Small intestine (tissue), 7 donors: ENCODE measurements at regions not wholly inside any gene's neighbourhood (a gene's known extent, or its start where the extent isn't known, plus 50 kb on each side); places are given as distances from the start of the nearest gene placed in this dataset.

Experiments used
- DNase-seq, 2 donors: peaks; one replicate each; pipeline versions ENCODE4 v3.0.0 to v3.0.0-alpha.2; 2013
- FAIRE-seq: peaks from 2 replicates; lab custom pipeline; 2012; peaks lifted over from hg19 to GRCh38; lab: Jason Lieb, UNC
- H3K27ac ChIP-seq, 3 donors: one replicate each; pipeline ENCODE4 v1.5.1; 2013; ENCODE audit warnings: low read length in 2 of 3, mild to moderate bottlenecking in 2 of 3, control low read depth in 1 of 3, inconsistent platforms in 1 of 3, low read depth in 1 of 3, moderate library complexity in 1 of 3
- H3K27me3 ChIP-seq, 3 donors: one replicate each; pipeline ENCODE4 v1.6.1; 2013; ENCODE audit warnings: low read length in 3 of 3, inconsistent platforms in 1 of 3; ENCODE audit not compliant: control insufficient read depth in 3 of 3, insufficient read depth in 3 of 3
- H3K36me3 ChIP-seq, 3 donors: one replicate each; pipeline ENCODE4 v1.6.1; 2013; ENCODE audit warnings: low read length in 3 of 3, inconsistent platforms in 1 of 3, low read depth in 1 of 3, mild to moderate bottlenecking in 1 of 3, moderate library complexity in 1 of 3; ENCODE audit not compliant: control insufficient read depth in 3 of 3, insufficient read depth in 2 of 3
- H3K4me1 ChIP-seq, 3 donors: one replicate each; pipeline ENCODE4 v1.6.1; 2013; ENCODE audit warnings: low read length in 2 of 3, inconsistent platforms in 1 of 3, low read depth in 1 of 3, mild to moderate bottlenecking in 1 of 3, moderate library complexity in 1 of 3; ENCODE audit not compliant: control insufficient read depth in 3 of 3, insufficient read depth in 2 of 3
- H3K4me3 ChIP-seq, 3 donors: one replicate each; pipeline ENCODE4 v1.5.1; 2013; ENCODE audit warnings: low read length in 3 of 3, control low read depth in 1 of 3, inconsistent platforms in 1 of 3, low read depth in 1 of 3, mild to moderate bottlenecking in 1 of 3, moderate library complexity in 1 of 3
- H3K9me3 ChIP-seq, 2 donors: one replicate each; pipeline ENCODE4 v1.6.1; 2013; ENCODE audit warnings: low read depth in 1 of 2, low read length in 1 of 2; ENCODE audit not compliant: control insufficient read depth in 2 of 2, insufficient read depth in 1 of 2
- WGBS, 3 donors: extraction: QIAGEN DNeasy Blood & Tissue Kit; methylation state at CpG; one replicate each; pipeline ENCODE4 v1.1.7; 2013; 5-methylcytosine and 5-hydroxymethylcytosine counted together
- donor health status: healthy with polysubstance abuse.
- donor health status: control.
- donor health status: control.
- donor health status: Bipolar disorder and iron deficiency.
- donor health status: healthy.

DNA sequence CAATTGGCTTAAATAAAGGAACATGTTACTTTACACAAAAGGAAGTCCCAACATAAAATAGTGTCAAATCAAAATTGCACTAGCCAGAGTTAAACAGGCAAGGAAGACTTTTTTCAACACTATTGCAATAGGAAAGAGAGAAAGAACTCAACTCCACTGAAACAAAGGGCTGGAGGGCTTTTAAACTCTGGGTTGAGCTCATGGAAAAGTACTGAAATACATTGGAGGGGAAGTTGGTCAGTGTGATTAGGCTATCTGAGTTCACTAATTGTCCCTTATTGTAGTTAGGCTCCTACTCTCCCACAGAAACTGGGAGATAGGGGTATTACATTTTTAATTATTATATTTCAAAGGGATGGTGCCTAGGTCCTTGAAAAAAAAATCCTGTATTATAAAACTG is 491.2 kb upstream of the LCORL start:
- Histone ChIP-seq H3K9me3 (no peaks in the 10 kb centered on the region), H3K4me3 (no peak overlapping the region), H3K4me1 (no peaks in the 10 kb centered on the region), H3K27ac (no peak overlapping the region), H3K36me3 (no peaks in the 10 kb centered on the region), H3K27me3 (no peaks in the 10 kb centered on the region)
- no peak for DNase-seq
- FAIRE-seq: no peak

DNA sequence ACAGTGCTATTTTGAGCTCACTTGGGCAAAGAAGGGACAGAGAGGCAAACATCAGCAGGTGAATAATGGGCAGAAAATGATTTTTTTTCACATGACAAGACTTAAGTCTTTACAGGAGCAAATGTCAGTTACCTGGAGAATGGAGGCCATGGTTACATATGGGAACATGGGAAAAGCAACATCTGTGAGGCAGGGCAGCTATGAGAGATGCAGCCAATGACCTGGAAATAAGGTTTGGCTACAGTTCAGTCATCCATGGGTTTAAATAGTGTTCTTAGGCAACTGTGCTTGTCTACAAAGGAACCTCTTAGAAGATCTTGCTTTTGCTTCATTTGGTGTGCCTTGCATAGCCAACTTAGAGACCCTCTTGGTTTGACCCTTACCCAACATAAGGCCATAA is 490.2 kb upstream of the LCORL start:
- Histone ChIP-seq H3K4me1 (no peaks in the 10 kb centered on the region), H3K9me3 (no peaks in the 10 kb centered on the region), H3K36me3 (no peaks in the 10 kb centered on the region), H3K4me3 (no peak overlapping the region), H3K27ac (no peak overlapping the region), H3K27me3 (no peaks in the 10 kb centered on the region)
- no peak for DNase-seq
- FAIRE-seq: no peak

DNA sequence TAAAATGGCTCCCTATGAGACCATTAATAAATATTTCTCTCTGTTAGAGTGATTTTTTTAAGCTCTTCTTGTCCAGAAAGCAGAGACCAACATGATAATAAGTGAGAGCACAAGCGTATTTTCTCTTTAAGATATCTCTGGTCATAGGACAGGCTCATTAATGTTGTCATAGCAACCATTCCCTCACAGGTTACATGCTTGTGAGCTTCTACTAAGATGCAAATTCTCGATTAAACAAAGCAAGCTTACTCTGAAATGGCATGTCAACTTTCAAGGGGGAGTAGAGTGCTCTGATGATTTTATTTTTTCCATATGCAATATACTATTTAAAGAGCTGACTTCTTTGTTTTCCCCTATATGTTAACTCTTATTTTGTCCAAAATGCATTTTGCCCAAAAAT is 487.2 kb upstream of the LCORL start:
- Histone ChIP-seq H3K27me3 (no peaks in the 10 kb centered on the region), H3K36me3 (no peaks in the 10 kb centered on the region), H3K4me3 (no peak overlapping the region), H3K4me1 (no peaks in the 10 kb centered on the region), H3K9me3 (no peaks in the 10 kb centered on the region), H3K27ac (no peak overlapping the region)
- WGBS, 3 donors: 26 to 42% (median 32%) methylated on average over 2 of the region's 2 CpGs
- no peak for FAIRE-seq
- DNase-seq: peak; percentile 3 to 52

DNA sequence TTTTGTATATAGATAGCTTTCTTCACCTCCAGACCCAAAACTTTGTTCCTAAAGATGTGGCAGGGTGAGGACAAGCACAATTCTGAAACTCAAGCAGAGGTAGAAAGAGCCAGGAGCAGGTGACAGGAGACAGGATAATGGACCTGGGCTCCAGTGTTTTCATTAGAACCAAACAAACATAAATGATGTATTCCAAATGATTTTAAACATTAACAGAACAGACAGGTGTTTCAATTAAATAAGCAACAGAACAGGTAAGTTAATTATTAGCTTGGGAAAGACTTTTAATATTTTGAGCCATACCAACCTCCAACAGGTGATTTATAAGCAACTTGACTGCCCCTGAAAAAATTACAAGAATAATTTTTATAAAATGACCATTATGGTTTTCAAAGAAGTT is 459.4 kb upstream of the LCORL start:
- Histone ChIP-seq H3K9me3 (peaks cover 0 to 20% of the 10 kb centered on the region in 2 donors), H3K4me3 (no peak overlapping the region), H3K4me1 (no peaks in the 10 kb centered on the region), H3K27ac (peak overlapping the region in 1 of 3 donors; percentile 28), H3K36me3 (no peaks in the 10 kb centered on the region), H3K27me3 (no peaks in the 10 kb centered on the region)
- FAIRE-seq: no peak
- peak; percentile 12 to 16 for DNase-seq

DNA sequence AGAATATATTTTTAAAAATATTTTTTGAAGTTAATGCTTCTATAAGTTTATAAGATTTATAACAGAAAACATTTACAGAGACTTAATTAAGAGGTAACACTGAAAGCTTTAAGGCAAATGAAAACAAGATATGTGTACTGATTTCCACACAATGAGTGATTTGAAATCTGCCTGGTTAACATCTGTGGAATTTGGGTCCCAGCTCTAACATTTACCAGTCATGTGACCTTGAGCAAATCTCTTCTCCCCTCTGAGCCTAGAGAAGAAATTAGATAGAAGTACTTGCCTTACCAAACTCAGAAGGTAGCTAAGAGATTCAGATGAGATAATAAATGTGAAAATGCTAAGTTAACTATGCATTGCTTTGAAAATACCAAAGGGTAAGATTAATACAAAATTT is 458.8 kb upstream of the LCORL start:
- no peak overlapping the region for H3K4me3 ChIP-seq
- no peak overlapping the region for H3K27ac ChIP-seq
- no peaks in the 10 kb centered on the region for H3K4me1 ChIP-seq
- no peaks in the 10 kb centered on the region for H3K27me3 ChIP-seq
- peaks cover 0 to 20% of the 10 kb centered on the region in 2 donors for H3K9me3 ChIP-seq
- H3K36me3 ChIP-seq: no peaks in the 10 kb centered on the region
- no peak for DNase-seq
- no peak for FAIRE-seq

DNA sequence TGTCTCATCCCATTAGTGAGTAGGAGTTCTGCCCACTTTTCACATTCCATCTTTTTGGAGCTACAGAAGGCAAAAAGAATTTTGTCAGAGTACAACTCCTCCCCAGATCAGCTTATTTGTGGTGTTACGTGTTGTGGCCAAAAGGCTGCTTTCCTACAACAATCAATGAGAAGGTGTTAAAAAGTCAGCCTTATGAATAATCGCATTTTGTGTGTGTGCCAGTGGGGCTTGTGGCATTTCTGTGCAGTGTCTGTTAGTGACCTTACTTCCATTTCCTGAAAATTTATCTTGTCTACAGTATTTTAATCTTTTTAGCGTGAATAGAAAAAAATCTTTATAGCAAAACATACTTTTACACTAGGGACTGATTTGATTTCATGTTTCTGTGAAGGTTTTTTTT is 458.3 kb upstream of the LCORL start:
- DNase-seq: no peak
- Histone ChIP-seq H3K4me3 (no peak overlapping the region), H3K9me3 (peaks cover 0 to 20% of the 10 kb centered on the region in 2 donors), H3K4me1 (no peaks in the 10 kb centered on the region), H3K27me3 (no peaks in the 10 kb centered on the region), H3K27ac (no peak overlapping the region), H3K36me3 (no peaks in the 10 kb centered on the region)
- FAIRE-seq: no peak
- 53 to 57% (median 56%) methylated on average over 3 of the region's 3 CpGs for WGBS, 3 donors

DNA sequence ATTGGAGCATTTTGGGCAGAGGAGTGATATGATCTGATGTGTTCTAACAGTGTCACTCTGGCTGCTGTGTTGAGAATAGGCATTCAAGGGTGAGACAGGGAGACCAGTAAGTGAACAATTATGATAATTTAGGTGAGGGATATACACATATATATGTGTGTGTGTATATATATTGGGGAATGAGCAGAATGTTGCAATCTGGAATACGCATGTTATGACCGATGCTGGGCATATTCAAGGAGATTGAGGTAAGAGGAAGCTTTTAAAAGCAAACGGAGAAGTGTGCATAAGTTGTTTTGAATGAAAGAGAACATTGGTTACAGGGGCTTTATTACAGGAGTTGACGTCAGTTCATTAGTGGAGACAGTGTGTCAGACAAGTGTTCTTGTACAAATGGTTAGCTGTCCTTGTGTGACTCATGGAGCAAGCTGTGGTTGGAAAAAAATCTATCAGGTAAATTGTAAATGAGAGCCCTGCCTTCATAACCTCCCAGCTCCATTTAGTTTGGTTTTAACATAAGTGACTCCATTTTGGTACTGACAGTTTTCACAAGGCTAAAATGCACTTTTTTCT is 442.5 kb upstream of the LCORL start:
- no peak for FAIRE-seq
- Histone ChIP-seq H3K27ac (no peak overlapping the region), H3K36me3 (no peaks in the 10 kb centered on the region), H3K4me1 (no peaks in the 10 kb centered on the region), H3K4me3 (no peak overlapping the region), H3K9me3 (peaks cover 0 to 6% of the 10 kb centered on the region in 2 donors), H3K27me3 (peaks cover 0 to 2% (median 0%) of the 10 kb centered on the region in 3 donors)
- no peak for DNase-seq
- 63 to 76% (median 70%) methylated on average over 4 of the region's 4 CpGs for WGBS, 3 donors

DNA sequence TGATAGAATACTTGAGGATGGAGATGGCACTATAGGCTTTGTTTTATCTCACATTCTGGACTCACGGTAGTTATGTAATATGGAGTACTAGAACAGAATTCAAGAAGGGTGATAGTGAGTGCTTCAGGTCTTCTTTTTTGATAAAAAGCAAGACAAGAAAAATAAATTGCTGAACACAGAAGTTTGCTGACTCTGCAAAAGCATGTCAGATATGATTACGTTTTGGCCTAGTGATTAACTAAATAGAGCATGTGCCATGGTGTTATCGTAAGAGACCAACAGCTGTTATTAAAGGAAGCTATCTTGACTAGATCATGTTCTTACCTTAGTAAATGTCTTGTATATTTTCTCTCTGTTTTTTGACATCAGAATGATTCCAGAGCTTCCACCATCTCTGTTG is 436.9 kb upstream of the LCORL start:
- Histone ChIP-seq H3K36me3 (no peaks in the 10 kb centered on the region), H3K9me3 (peaks cover 0 to 6% of the 10 kb centered on the region in 2 donors), H3K4me3 (no peak overlapping the region), H3K27ac (no peak overlapping the region), H3K4me1 (peaks cover 0 to 4% (median 3%) of the 10 kb centered on the region in 3 donors), H3K27me3 (no peaks in the 10 kb centered on the region)
- DNase-seq (no peak), FAIRE-seq (no peak)
- 89 to 93% (median 89%) methylated on average over 3 of the region's 3 CpGs for WGBS, 3 donors

DNA sequence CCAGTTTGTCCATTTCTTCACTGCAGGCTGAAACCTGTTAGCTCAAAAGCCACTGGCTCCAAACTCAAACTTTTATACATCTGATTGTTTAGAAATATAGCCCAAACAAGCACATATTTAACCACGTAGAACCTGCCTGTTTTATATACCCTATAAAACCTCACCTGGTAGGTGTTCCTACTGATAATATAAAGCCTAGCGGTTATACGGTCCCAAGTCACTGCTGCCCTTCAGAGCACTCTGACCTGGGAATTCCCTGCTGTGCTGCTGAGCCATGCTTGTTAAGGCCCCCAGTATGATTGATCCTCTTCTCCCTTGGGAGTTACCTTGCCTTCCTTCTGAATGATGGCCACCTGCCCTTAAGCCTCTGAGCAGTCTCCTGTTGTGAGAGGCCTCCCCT is 432.8 kb upstream of the LCORL start:
- DNase-seq: peak in 1 of 2 donors; percentile 13
- no peak for FAIRE-seq
- H3K27ac ChIP-seq: no peak overlapping the region
- H3K4me1 ChIP-seq: peaks cover 0 to 4% (median 3%) of the 10 kb centered on the region in 3 donors
- no peaks in the 10 kb centered on the region for H3K9me3 ChIP-seq
- H3K27me3 ChIP-seq: no peaks in the 10 kb centered on the region
- no peaks in the 10 kb centered on the region for H3K36me3 ChIP-seq
- H3K4me3 ChIP-seq: no peak overlapping the region
- WGBS, 3 donors: 29 to 58% (median 44%) methylated on average over 3 of the region's 3 CpGs
